Stimulated activated CD8-positive, alpha-beta memory T cell treated with anti-CD3 and anti-CD28 coated beads, Interleukin-15, amount 100 ng/mL, for 4 hours (primary cell): ENCODE measurements at regions not wholly inside any gene's neighbourhood (a gene's known extent, or its start where the extent isn't known, plus 50 kb on each side); places are given as distances from the start of the nearest gene placed in this dataset.
"Not testable (repeated sequence)": the region's sequence is repeated elsewhere in the genome, so short reads cannot be mapped to it uniquely, and the experiment has no call there.

Experiments used
- DNase-seq, 2 donors: peaks; one replicate each; pipeline ENCODE4 v3.0.0-alpha.2; 2020; ENCODE audit warnings: low read depth in 2 of 2

GRCh38 chrX:896256-896655 is 265.7 kb downstream of the SHOX start:
- no peak for DNase-seq

DNA sequence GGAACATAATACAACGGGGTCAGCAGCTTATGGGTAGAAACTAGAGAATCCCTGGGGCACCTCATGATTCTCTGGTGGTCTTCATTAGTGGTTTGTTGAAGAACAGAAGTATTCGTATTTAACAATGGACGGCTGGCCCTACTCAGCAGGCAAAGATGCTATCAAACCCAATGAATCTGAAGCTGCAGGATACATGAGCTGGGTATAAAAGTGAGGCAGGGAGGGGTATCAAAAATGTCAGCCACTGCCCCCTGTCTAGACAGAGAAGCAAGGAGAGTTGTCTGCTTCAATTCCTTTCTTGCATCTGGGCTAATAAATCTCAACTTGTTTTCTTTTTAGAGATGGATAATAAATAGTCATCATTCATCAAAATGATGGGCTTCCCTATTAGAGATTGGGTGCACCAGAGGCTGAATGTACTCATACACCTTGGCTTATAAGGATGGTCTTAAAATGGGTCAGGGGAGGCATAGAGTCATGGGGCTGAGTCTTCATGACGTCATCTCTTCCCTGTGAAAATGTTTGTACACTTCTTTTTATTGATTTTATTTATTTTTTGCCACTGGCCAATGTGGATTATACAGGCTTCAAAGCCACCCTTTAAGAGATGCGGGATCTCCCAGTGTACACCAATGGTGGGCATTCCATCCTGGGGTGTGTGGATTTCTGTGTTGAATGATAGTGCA is 259.5 kb downstream of the SHOX start:
- no peak for DNase-seq

DNA sequence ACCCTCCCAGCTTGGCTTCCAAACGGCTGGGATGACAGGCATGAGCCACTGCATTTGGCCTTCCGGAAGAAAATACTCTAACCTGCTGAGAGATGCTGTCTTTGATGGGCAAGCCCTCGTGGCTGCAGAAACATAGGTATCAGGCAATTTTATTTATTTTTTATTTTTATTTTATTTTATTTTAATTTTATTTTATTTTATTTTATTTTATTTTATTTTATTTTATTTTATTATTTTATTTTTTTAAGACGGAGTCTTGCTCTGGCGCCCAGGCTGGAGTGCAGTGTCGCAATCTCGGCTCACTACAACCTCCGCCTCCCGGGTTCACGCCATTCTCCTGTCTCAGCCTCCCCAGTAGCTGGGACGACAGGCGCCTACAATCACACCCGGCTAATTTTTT is 257.1 kb downstream of the SHOX start:
- DNase-seq, result not testable (repeated sequence)

DNA sequence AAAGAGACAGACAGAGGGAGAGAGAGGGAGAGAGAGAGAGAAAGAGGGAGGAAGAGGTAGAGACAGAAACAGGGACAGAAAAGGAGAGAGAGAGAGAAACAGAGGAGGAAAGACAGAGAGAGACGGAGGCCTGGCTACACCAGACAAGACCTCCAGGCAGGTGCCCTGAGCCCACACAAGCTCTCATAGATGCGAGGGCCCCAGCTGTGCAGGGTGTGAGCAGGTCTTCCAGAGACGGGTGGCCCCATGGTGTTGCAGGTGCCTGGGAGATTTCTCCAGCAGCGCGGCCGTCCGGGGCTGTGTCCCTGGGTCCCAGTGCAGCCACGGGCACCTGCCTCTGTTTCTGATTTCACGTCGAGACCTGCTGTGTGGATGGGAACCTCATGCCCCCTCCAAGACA is 253.0 kb downstream of the SHOX start:
- DNase-seq, result no peak

GRCh38 chrX:879756-880698 is 249.4 kb downstream of the SHOX start:
- DNase-seq, result not testable (repeated sequence)

GRCh38 chrX:874061-874460 is 243.5 kb downstream of the SHOX start:
- DNase-seq, result no peak

DNA sequence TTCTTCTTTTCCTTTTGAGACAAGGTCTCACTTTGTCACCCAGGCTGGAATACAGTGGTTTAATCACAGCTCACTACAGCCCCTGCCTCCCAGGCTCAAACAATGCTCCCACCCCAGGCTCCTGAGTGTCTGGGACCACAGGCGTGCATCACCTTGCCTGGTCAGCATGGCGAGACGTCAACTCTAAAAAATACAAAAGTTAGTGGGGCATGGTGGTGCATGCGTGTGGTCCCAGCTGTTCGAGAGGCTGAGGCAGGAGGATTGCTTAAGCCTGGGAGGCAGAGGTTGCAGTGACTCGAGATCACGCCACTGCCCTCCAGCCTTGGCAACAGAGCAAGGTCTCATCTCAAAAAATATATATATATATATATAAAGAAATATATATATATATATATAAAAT is 242.4 kb downstream of the SHOX start:
- DNase-seq, result no peak

GRCh38 chrX:872090-872489 is 241.5 kb downstream of the SHOX start:
- no peak for DNase-seq

- DNase-seq, result no peak
These were observed 241.0 kb downstream of the SHOX start for GRCh38 chrX:871626-872025.

- no peak for DNase-seq
These were observed 237.5 kb downstream of the SHOX start for GRCh38 chrX:867966-868647.

GRCh38 chrX:867502-867901 is 236.9 kb downstream of the SHOX start:
- DNase-seq, result no peak

GRCh38 chrX:866441-866990 is 235.9 kb downstream of the SHOX start:
- no peak for DNase-seq

- no peak for DNase-seq
These were observed 234.8 kb downstream of the SHOX start for GRCh38 chrX:865422-865821.

DNA sequence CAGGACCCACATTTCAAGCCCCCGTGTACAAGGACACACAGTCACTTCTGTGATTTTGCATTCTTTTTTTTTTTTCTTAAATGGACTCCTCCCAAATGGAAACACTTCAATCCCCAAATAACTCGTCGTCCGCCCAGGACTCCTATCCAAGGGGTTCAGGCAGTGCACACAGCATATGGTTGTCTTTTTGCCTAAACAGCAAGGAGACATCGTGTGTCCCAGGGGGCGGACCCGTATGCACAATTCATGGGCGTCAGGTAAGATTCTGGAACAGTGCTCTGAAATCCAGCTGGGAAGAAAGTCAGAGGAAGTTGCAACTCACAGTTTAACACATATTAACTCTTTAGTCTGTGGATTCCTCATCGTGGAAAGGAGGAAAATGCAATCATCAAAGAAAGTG is 231.3 kb downstream of the SHOX start:
- no peak for DNase-seq

DNA sequence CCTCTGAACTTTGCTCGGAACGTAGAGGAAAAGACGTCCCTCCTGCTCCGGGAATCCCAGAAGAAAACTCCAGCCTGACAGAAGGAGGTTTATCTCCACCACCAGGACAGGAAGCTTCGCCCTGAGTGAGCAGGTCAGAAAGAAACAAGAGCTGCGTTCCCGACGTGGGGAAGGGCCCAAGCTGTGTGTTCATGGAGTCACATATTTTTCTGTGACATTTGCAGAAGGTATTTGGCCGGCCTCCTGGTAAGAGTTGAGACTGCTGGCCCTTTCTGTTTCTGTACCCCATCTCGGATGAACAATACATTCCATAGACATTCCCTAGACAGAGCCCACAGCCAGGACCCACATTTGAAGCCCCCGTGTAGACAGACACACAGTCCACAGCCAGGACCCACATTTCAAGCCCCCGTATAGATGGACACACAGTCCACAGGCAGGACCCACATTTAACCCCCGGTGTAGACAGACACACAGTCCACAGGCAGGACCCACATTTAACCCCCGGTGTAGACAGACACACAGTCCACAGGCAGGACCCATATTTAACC is 230.8 kb downstream of the SHOX start:
- no peak for DNase-seq

GRCh38 chrX:859329-859728 is 228.7 kb downstream of the SHOX start:
- DNase-seq, result no peak

- no peak for DNase-seq
These were observed 228.0 kb downstream of the SHOX start for GRCh38 chrX:858542-859078.

GRCh38 chrX:857376-857775 is 226.8 kb downstream of the SHOX start:
- DNase-seq, result no peak

- no peak for DNase-seq
These were observed 226.1 kb downstream of the SHOX start for GRCh38 chrX:856566-857290.

DNA sequence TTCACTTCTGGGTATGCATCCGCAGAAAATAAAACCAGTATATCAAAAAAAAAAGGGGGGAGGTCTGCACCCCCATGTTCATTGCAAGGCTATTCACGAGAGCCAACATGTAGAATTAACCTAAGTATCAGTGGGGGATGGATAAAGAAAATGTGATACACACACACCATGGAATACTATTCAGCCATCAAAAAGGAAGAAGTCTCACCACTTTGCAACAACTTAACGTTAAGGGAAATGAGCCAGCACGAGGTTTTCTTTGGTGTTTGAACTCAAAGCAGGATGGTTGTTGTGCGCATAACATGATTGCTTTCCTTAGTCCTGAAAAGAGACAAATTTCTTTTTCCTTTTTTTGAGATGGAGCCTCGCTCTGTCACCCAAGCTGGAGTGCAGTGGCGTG is 222.7 kb downstream of the SHOX start:
- DNase-seq, result no peak

DNA sequence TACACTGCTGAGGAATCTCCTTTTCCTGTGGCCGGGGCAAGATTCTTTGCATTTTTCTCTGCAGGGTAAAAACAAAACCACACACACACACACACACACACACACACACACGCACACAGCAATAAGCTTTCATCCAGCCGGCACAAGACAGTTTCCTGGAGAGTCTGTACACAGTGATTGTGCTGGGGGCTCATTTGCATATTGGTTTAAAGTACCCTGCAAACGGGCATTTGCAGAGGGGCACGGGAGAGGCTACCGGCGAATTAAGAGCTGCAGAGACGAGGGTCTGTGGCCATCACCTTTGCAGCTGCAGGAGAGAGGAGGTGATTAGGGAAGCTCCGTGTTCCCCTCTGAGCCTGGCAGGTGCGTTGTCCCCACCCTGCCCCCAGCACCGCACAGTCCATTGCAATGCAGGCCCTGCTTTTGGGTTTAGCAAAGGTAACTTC is 219.9 kb downstream of the SHOX start:
- no peak for DNase-seq
